Stomach smooth muscle (tissue), 2 donors: ENCODE measurements at regions not wholly inside any gene's neighbourhood (a gene's known extent, or its start where the extent isn't known, plus 50 kb on each side); places are given as distances from the start of the nearest gene placed in this dataset.

Experiments
- H3K27ac ChIP-seq: one replicate; pipeline ENCODE4 v1.7.0; 2013; ENCODE audit warnings: mild to moderate bottlenecking, low read length, inconsistent platforms
- H3K27me3 ChIP-seq, 2 donors: one replicate each; pipeline ENCODE4 v1.7.0; 2013; ENCODE audit warnings: low read length in 2 of 2; ENCODE audit not compliant: insufficient read depth in 2 of 2, control insufficient read depth in 1 of 2
- H3K36me3 ChIP-seq, 2 donors: one replicate each; pipeline ENCODE4 v1.7.0; 2013; ENCODE audit warnings: low read length in 2 of 2; ENCODE audit not compliant: control insufficient read depth in 2 of 2, insufficient read depth in 2 of 2
- H3K4me1 ChIP-seq: one replicate; pipeline ENCODE4 v1.7.0; 2013; ENCODE audit warnings: low read length; ENCODE audit not compliant: control insufficient read depth, insufficient read depth
- H3K4me3 ChIP-seq, 2 donors: one replicate each; pipeline ENCODE4 v1.7.0; 2013; ENCODE audit warnings: low read length in 2 of 2
- H3K9ac ChIP-seq, 2 donors: one replicate each; pipeline ENCODE4 v1.7.0; 2013; ENCODE audit warnings: low read length in 2 of 2, mild to moderate bottlenecking in 1 of 2
- H3K9me3 ChIP-seq, 2 donors: one replicate each; pipeline ENCODE4 v1.7.0; 2013; ENCODE audit warnings: low read length in 2 of 2; ENCODE audit not compliant: control insufficient read depth in 2 of 2
- donor health status: healthy.
- donor health status: Pancreatic carcinoma.

DNA sequence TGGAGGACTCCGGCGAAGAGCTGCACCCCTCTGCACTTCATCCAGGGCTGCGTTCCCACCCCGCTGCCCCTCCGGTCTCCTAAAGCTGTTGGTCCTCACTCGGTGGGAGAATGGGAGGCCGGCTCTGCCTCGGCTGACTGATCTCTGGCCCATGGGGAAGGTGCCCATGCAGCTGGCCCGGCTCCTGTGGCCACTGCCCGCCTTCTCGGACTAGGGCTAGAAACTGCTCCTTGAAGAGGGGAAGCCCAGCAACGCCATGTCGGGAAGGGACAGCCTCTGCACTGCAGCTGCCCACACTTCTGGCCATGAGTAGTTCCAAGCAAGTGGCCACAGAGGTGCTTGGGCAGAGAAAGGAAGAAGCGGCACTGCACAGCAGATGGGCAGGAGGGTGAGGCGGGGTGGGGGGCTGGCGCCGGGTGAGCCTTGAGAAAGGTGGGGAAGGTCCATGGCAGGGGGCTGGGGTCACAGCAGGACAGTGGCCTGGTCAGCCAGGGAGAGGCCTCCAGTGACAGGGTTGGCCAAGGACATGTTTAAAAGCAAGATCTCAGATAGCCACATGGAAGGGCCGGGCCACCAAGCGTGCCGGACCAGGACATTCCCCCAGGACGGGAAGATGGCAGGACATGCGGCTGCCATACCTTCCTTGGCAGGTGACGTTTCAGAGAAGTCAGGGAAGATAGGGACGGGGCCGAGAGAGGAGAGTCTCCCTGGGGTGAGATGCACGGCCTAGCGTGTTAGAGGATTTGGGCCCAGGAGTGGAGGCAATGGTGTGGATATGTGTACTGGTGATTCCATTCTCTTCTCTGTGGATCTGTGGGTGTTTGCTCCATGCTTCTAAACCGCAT lies 158.8 kb upstream of the HDAC4 start:
- Histone ChIP-seq H3K9ac (no peak overlapping the region), H3K27ac (no peak overlapping the region), H3K27me3 (peaks cover 0 to 5% of the 10 kb centered on the region in 2 donors), H3K4me1 (peaks cover 5% of the 10 kb centered on the region), H3K9me3 (no peaks in the 10 kb centered on the region), H3K4me3 (no peak overlapping the region), H3K36me3 (no peaks in the 10 kb centered on the region)

DNA sequence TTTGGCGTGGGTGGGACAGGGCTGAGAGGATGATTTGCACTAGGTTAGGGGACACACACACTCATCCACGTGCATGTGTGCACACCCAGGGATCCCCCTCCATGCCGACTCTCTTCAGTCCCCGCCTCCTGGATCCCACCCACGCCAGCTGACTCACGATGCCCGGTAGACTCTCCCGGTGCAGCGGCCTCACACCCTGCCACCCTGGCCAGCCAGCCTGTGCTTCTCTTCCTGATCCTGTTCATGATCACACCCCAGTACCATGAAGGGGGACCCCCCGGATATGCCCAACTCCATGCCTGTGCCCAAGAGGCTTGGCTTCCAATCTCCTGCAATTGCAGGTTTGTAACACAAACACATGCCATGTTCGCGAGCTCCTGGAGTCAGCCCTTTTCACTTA lies 157.8 kb upstream of the HDAC4 start:
- no peaks in the 10 kb centered on the region for H3K36me3 ChIP-seq
- no peak overlapping the region for H3K27ac ChIP-seq
- no peak overlapping the region for H3K9ac ChIP-seq
- no peak overlapping the region for H3K4me3 ChIP-seq
- peaks cover 5% of the 10 kb centered on the region for H3K4me1 ChIP-seq
- peaks cover 0 to 4% of the 10 kb centered on the region in 2 donors for H3K27me3 ChIP-seq
- H3K9me3 ChIP-seq, result no peaks in the 10 kb centered on the region

DNA sequence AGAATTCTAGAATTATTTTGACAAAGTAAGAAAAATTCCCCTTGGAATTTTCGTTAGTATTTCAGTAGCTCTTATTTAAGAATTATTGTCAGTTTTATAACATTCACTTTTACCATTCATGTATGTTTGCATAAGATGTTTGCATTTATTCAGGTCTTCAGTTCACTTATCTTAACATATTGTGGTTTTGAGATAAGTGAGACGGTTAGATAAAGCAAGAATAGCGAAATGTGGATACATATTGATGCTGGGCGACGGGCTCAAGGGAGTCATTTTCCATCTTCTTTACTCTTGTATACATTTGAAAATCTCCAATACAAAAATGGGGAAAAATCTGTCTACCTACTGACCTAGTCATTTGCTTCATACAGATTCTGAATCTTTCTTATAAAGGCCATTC lies 156.7 kb upstream of the HDAC4 start:
- Histone ChIP-seq H3K4me1 (peaks cover 5% of the 10 kb centered on the region), H3K4me3 (no peak overlapping the region), H3K36me3 (no peaks in the 10 kb centered on the region), H3K27me3 (no peaks in the 10 kb centered on the region), H3K9me3 (no peaks in the 10 kb centered on the region), H3K27ac (no peak overlapping the region), H3K9ac (no peak overlapping the region)

DNA sequence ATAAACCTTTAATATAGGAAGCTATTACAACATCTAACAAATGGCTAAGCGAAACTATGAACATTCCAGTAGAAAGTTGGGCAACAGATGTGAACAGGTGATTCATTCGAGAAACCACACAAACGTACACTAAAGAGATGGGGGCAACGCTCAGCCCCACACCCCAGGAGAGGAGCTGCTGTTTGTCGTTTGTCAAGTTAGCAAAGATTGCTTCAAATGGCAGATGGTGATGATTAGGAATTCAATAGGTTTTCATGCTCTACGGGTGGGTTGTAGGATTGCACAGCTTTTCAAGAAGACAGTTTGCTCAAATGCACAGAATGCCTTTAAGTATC lies 154.7 kb upstream of the HDAC4 start:
- Histone ChIP-seq H3K9ac (no peak overlapping the region), H3K9me3 (no peaks in the 10 kb centered on the region), H3K27me3 (no peaks in the 10 kb centered on the region), H3K27ac (no peak overlapping the region), H3K4me1 (no peaks in the 10 kb centered on the region), H3K36me3 (no peaks in the 10 kb centered on the region), H3K4me3 (no peak overlapping the region)

DNA sequence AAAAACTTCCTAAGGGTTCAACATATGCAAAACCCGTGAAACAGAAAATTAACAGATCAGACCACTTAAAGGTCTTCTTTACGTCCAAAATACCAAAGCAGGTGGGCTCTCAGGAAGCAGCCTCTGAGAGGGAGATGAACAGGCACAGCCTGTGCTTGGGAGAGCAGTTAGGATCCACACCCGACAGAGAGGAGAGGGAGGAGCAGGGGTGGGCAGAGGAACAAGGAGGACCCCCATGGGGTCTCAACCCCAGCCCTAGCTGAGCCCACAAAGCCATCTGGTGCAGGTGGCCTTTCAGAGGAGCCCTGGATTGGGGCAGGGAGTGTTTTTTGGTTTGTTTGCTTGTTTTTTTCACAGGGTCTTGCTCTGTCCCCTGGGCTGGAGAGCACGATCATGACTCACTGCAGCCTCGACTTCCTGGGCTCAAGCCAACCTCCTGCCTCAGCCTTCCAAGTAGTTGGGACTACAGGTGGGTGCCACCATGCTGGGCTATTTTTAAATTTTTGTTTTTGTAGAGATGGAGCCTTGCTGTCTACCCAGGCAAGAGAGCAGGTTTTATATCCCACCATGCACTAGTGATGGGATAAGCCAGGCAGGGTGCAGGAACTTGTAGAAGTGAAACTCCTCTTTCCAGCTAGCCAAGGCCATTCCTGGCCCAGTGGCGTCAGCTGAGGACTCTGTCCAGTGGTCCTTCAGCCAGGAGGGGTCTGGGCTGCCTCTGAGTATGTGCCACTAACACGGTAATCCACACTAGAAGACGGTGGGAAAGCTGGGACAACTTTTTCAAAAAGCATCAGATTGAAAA lies 154.1 kb upstream of the HDAC4 start:
- no peaks in the 10 kb centered on the region for H3K36me3 ChIP-seq
- no peaks in the 10 kb centered on the region for H3K9me3 ChIP-seq
- no peak overlapping the region for H3K9ac ChIP-seq
- H3K4me1 ChIP-seq, result no peaks in the 10 kb centered on the region
- H3K27me3 ChIP-seq, result no peaks in the 10 kb centered on the region
- no peak overlapping the region for H3K4me3 ChIP-seq
- no peak overlapping the region for H3K27ac ChIP-seq

DNA sequence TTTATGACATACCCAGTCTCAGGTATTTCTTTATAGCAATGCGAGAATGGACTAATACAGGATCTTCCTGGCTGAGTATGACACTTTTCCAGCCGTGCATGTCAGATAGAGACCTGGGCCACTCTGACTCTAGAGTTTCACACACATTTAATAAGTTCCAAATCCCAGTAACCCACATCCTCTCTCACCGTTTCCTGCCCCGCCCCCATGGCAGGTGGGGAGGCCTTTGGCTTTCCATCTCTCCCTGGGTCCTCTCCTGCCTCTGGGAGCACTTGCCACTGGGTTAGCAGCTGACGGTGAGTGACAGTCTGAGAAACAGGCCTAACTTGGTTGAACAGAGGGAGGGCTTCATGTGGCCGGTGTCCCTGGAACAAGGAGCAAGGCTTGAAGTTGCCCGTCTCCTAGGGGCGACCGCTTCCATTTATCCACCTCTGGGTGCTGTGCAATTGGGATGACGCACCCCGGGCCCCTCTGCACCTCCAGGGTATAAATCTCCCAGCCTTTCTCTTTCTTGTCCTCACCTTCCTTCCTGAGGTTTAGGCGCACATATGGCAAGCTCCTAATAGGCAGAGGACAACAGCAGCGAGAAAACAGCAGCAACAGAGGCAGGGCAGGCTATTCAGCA lies 152.7 kb upstream of the HDAC4 start:
- Histone ChIP-seq H3K9ac (no peak overlapping the region), H3K36me3 (no peaks in the 10 kb centered on the region), H3K4me1 (no peaks in the 10 kb centered on the region), H3K27ac (no peak overlapping the region), H3K9me3 (no peaks in the 10 kb centered on the region), H3K27me3 (no peaks in the 10 kb centered on the region), H3K4me3 (no peak overlapping the region)

DNA sequence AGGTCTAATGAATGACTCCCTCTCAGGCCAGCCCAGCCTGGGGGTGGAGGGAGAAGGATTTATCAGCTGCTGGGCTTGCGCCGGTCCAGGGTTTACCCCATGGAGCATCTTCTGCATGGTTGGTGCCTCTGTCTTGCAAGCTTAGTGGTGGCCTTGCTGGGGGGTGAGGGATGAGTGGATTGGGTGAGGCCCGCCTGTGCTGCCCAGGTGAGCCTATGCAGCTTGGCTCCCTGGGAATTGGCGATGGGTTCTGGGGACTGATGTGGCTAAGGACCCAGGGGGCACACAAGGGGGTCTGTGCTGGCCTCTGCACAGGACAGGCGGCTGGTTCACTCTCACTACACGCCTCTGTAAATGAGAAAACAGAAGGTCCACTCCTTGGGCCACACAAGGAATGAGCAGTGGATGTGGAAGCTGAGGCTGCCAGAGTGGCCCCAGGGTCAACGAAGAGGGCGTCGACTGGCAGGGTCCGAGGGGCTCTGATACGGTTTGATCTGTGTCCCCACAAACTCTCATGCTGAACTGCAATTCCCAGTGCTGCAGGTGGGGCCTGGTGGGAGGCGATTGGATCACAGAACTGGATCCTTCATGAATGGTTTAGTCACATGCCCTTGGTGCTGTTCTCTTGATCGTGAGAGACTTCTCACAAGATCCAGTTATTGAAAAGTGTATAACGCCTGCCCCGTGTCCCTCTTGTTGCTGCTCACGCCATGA lies 151.6 kb upstream of the HDAC4 start:
- Histone ChIP-seq H3K27ac (no peak overlapping the region), H3K36me3 (no peaks in the 10 kb centered on the region), H3K9me3 (no peaks in the 10 kb centered on the region), H3K4me3 (no peak overlapping the region), H3K27me3 (no peaks in the 10 kb centered on the region), H3K4me1 (no peaks in the 10 kb centered on the region), H3K9ac (no peak overlapping the region)

DNA sequence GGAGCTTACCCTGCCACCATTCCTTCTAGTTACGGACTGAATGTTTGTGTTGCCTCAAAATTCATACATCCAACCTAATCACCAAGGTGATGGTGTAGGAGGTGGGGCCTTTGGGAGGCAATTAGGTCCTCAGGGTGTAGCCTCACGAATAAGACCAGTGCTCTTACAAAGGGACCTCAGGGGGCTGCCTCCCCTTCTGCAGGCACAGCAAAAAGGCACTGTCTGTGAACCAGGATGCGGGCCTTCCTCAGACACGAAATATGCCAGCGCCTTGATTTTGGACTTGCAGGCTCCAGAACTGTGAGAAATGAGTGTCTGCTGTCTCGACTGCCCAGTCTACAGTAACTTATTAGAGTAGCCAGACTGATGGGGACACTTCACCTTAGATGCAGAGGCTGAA lies 150.4 kb upstream of the HDAC4 start:
- Histone ChIP-seq H3K27ac (no peak overlapping the region), H3K4me1 (no peaks in the 10 kb centered on the region), H3K36me3 (no peaks in the 10 kb centered on the region), H3K9ac (no peak overlapping the region), H3K4me3 (no peak overlapping the region), H3K27me3 (no peaks in the 10 kb centered on the region), H3K9me3 (no peaks in the 10 kb centered on the region)

DNA sequence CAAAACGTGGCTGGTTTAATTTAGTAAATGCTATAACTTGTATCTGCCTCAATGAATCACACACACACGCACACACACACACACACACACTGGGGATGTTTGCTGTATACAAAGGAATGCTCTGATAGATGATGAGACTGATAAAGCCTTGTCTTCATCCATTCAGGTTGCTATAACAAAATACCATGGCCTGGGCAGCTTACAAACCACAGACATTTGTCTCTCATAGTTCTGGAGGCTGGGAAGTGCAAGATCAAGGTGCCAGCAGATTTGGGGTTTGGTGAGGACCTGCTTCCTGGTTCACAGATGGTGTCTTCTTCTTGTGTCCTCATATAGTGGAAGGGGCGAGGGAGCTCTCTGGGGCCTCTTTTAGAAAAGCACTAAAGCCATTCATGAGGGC lies 149.5 kb upstream of the HDAC4 start:
- no peaks in the 10 kb centered on the region for H3K4me1 ChIP-seq
- no peak overlapping the region for H3K9ac ChIP-seq
- H3K9me3 ChIP-seq, result no peaks in the 10 kb centered on the region
- no peaks in the 10 kb centered on the region for H3K27me3 ChIP-seq
- H3K4me3 ChIP-seq, result no peak overlapping the region
- H3K36me3 ChIP-seq, result no peaks in the 10 kb centered on the region
- no peak overlapping the region for H3K27ac ChIP-seq

DNA sequence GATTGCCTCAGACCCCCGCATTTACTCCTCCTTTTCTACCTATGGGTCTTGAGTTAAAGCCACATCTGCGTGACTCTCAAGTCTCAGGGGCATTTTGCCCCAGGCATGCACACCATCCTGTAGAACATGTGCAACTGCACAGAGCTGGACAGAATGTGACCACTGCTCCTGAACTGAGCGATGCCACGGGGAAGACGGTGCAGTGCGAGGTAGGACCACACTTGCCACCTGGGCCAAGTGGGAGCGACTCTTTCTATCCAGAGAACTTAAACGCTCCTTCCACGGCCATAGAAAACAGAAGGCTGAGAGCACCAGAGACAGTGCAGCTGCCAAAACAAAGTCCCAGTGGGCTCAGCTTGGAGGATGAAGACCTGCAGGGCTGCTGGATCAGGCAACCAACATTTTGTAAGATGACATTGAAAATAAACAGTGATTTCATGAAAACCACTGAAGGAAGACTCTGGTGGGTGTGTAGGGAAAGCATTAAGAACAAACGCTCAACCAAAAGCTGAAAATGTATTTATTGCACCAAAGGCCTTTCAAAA lies 149.0 kb upstream of the HDAC4 start:
- no peak overlapping the region for H3K27ac ChIP-seq
- H3K4me3 ChIP-seq, result no peak overlapping the region
- peaks cover 2% of the 10 kb centered on the region for H3K4me1 ChIP-seq
- H3K36me3 ChIP-seq, result no peaks in the 10 kb centered on the region
- H3K9me3 ChIP-seq, result no peaks in the 10 kb centered on the region
- no peak overlapping the region for H3K9ac ChIP-seq
- H3K27me3 ChIP-seq, result no peaks in the 10 kb centered on the region
